ENCODE measurements at regions not wholly inside any gene's neighbourhood (a gene's known extent, or its start where the extent isn't known, plus 50 kb on each side); places are given as distances from the start of the nearest gene placed in this dataset.
"Not testable (repeated sequence)": the region's sequence is repeated elsewhere in the genome, so short reads cannot be mapped to it uniquely, and the experiment has no call there.

GRCh38 chr1:60876952-60877351 lies 205.4 kb upstream of the NFIA start:
- no CpG with 5 or more reads among the region's 1 CpG for WGBS, 2 donors (ENCODE audit: extremely low coverage in 2 of 2, insufficient read length in 2 of 2, insufficient replicate concordance in 1 of 2)

GRCh38 chr1:60875138-60875537 lies 207.2 kb upstream of the NFIA start:
- no peak for DNase-seq (ENCODE audit: low spot score)
- WGBS, 2 donors (ENCODE audit: extremely low coverage in 2 of 2, insufficient read length in 2 of 2, insufficient replicate concordance in 1 of 2): no CpG with 5 or more reads among the region's 1 CpG
- Histone ChIP-seq H3K4me3 (ENCODE audit: low read length in 2 of 2) (no peak overlapping the region), H3K27ac (replicated peaks; ENCODE audit: low read length) (no peak overlapping the region), H3K9ac (ENCODE audit: low read depth, low read length, poor library complexity) (no peak overlapping the region), H2AFZ (ENCODE audit: low read length) (no peak overlapping the region), H3K36me3 (replicated peaks in 1 of 2; ENCODE audit: control insufficient read depth in 2 of 2, insufficient read depth in 2 of 2, low read length in 2 of 2) (no peaks in the 10 kb centered on the region), H3K4ac (ENCODE audit: low read length) (no peak overlapping the region), H3K18ac (ENCODE audit: low read length) (no peak overlapping the region), H2BK120ac (ENCODE audit: low read depth, low read length) (no peak overlapping the region), H2BK15ac (ENCODE audit: low read length) (no peak overlapping the region), H3K9me3 (replicated peaks in 1 of 2; ENCODE audit: control insufficient read depth in 2 of 2, insufficient read depth in 1 of 2, low read depth in 1 of 2, low read length in 2 of 2) (no peaks in the 10 kb centered on the region), H2BK5ac (ENCODE audit: low read length) (no peak overlapping the region), H2BK12ac (ENCODE audit: low read length) (no peak overlapping the region), H3K79me1 (ENCODE audit: low read depth, low read length) (no peaks in the 10 kb centered on the region), H3K23ac (ENCODE audit: low read depth, low read length, poor library complexity) (no peak overlapping the region), H3K27me3 (ENCODE audit: control insufficient read depth in 3 of 3, insufficient read depth in 3 of 3, low read depth in 1 of 3, low read length in 3 of 3) (no peaks in the 10 kb centered on the region), H3K14ac (ENCODE audit: low read length) (no peak overlapping the region), H4K91ac (ENCODE audit: low read depth, low read length, poor library complexity) (no peak overlapping the region), H2AK5ac (ENCODE audit: low read depth, low read length) (no peak overlapping the region), H3K4me2 (ENCODE audit: insufficient read depth, low read length, poor library complexity, severe bottlenecking) (no peak overlapping the region), H3K4me1 (ENCODE audit: control insufficient read depth in 2 of 2, insufficient read depth in 1 of 2, low read depth in 1 of 2, low read length in 2 of 2) (peaks cover 0 to 1% of the 10 kb centered on the region in 2 donors), H4K8ac (ENCODE audit: low read depth, low read length) (no peak overlapping the region)

More at GRCh38 chr1:60876952-60877351, 205.4 kb upstream of the NFIA start:
- Histone ChIP-seq H4K91ac (ENCODE audit: low read depth, low read length, poor library complexity) (no peak overlapping the region), H2BK12ac (ENCODE audit: low read length) (no peak overlapping the region), H3K18ac (ENCODE audit: low read length) (no peak overlapping the region), H2AK5ac (ENCODE audit: low read depth, low read length) (no peak overlapping the region), H3K9me3 (replicated peaks in 1 of 2; ENCODE audit: control insufficient read depth in 2 of 2, insufficient read depth in 1 of 2, low read depth in 1 of 2, low read length in 2 of 2) (no peaks in the 10 kb centered on the region), H3K4ac (ENCODE audit: low read length) (no peak overlapping the region), H3K36me3 (replicated peaks in 1 of 2; ENCODE audit: control insufficient read depth in 2 of 2, insufficient read depth in 2 of 2, low read length in 2 of 2) (no peaks in the 10 kb centered on the region), H3K4me3 (ENCODE audit: low read length in 2 of 2) (no peak overlapping the region), H2BK5ac (ENCODE audit: low read length) (no peak overlapping the region), H3K23ac (ENCODE audit: low read depth, low read length, poor library complexity) (no peak overlapping the region), H3K4me1 (ENCODE audit: control insufficient read depth in 2 of 2, insufficient read depth in 1 of 2, low read depth in 1 of 2, low read length in 2 of 2) (peaks cover 0 to 1% of the 10 kb centered on the region in 2 donors), H2AFZ (ENCODE audit: low read length) (no peak overlapping the region), H3K9ac (ENCODE audit: low read depth, low read length, poor library complexity) (no peak overlapping the region), H3K14ac (ENCODE audit: low read length) (no peak overlapping the region), H3K27me3 (ENCODE audit: control insufficient read depth in 3 of 3, insufficient read depth in 3 of 3, low read depth in 1 of 3, low read length in 3 of 3) (no peaks in the 10 kb centered on the region), H4K8ac (ENCODE audit: low read depth, low read length) (no peak overlapping the region), H3K4me2 (ENCODE audit: insufficient read depth, low read length, poor library complexity, severe bottlenecking) (no peak overlapping the region), H3K79me1 (ENCODE audit: low read depth, low read length) (no peaks in the 10 kb centered on the region), H2BK120ac (ENCODE audit: low read depth, low read length) (no peak overlapping the region), H3K27ac (replicated peaks; ENCODE audit: low read length) (no peak overlapping the region), H2BK15ac (ENCODE audit: low read length) (no peak overlapping the region)
- no peak for DNase-seq (ENCODE audit: low spot score)

GRCh38 chr1:60874718-60875117 lies 207.6 kb upstream of the NFIA start:
- no peak for DNase-seq (ENCODE audit: low spot score)
- no peak overlapping the region for H3K4me2 ChIP-seq (ENCODE audit: insufficient read depth, low read length, poor library complexity, severe bottlenecking)

GRCh38 chr1:60873396-60873795 lies 209.0 kb upstream of the NFIA start:
- H2BK12ac ChIP-seq (ENCODE audit: low read length); H3K18ac ChIP-seq (ENCODE audit: low read length); DNase-seq (ENCODE audit: low spot score); H3K36me3 ChIP-seq (replicated peaks in 1 of 2; ENCODE audit: control insufficient read depth in 2 of 2, insufficient read depth in 2 of 2, low read length in 2 of 2); H2AK5ac ChIP-seq (ENCODE audit: low read depth, low read length); H3K4me2 ChIP-seq (ENCODE audit: insufficient read depth, low read length, poor library complexity, severe bottlenecking); H3K9ac ChIP-seq (ENCODE audit: low read depth, low read length, poor library complexity); H3K27ac ChIP-seq (replicated peaks; ENCODE audit: low read length); H3K79me1 ChIP-seq (ENCODE audit: low read depth, low read length); H3K23ac ChIP-seq (ENCODE audit: low read depth, low read length, poor library complexity); H4K91ac ChIP-seq (ENCODE audit: low read depth, low read length, poor library complexity); H3K4me3 ChIP-seq (ENCODE audit: low read length in 2 of 2); H2AFZ ChIP-seq (ENCODE audit: low read length); H2BK15ac ChIP-seq (ENCODE audit: low read length); H4K8ac ChIP-seq (ENCODE audit: low read depth, low read length); H3K27me3 ChIP-seq (ENCODE audit: control insufficient read depth in 3 of 3, insufficient read depth in 3 of 3, low read depth in 1 of 3, low read length in 3 of 3); H3K4me1 ChIP-seq (ENCODE audit: control insufficient read depth in 2 of 2, insufficient read depth in 1 of 2, low read depth in 1 of 2, low read length in 2 of 2); H3K9me3 ChIP-seq (replicated peaks in 1 of 2; ENCODE audit: control insufficient read depth in 2 of 2, insufficient read depth in 1 of 2, low read depth in 1 of 2, low read length in 2 of 2); H3K14ac ChIP-seq (ENCODE audit: low read length); H3K4ac ChIP-seq (ENCODE audit: low read length); H2BK5ac ChIP-seq (ENCODE audit: low read length); H2BK120ac ChIP-seq (ENCODE audit: low read depth, low read length): not testable (repeated sequence)
- WGBS, 2 donors (ENCODE audit: extremely low coverage in 2 of 2, insufficient read length in 2 of 2, insufficient replicate concordance in 1 of 2): no CpG with 5 or more reads among the region's 18 CpGs

More at GRCh38 chr1:60874718-60875117, 207.6 kb upstream of the NFIA start:
- Histone ChIP-seq H3K14ac (ENCODE audit: low read length) (no peak overlapping the region), H3K79me1 (ENCODE audit: low read depth, low read length) (no peaks in the 10 kb centered on the region), H3K4me3 (ENCODE audit: low read length in 2 of 2) (no peak overlapping the region), H3K9ac (ENCODE audit: low read depth, low read length, poor library complexity) (no peak overlapping the region), H3K27me3 (ENCODE audit: control insufficient read depth in 3 of 3, insufficient read depth in 3 of 3, low read depth in 1 of 3, low read length in 3 of 3) (no peaks in the 10 kb centered on the region), H4K91ac (ENCODE audit: low read depth, low read length, poor library complexity) (no peak overlapping the region), H2AFZ (ENCODE audit: low read length) (no peak overlapping the region), H2AK5ac (ENCODE audit: low read depth, low read length) (no peak overlapping the region), H2BK15ac (ENCODE audit: low read length) (no peak overlapping the region), H2BK120ac (ENCODE audit: low read depth, low read length) (no peak overlapping the region), H3K9me3 (replicated peaks in 1 of 2; ENCODE audit: control insufficient read depth in 2 of 2, insufficient read depth in 1 of 2, low read depth in 1 of 2, low read length in 2 of 2) (no peaks in the 10 kb centered on the region), H3K23ac (ENCODE audit: low read depth, low read length, poor library complexity) (no peak overlapping the region), H2BK5ac (ENCODE audit: low read length) (no peak overlapping the region), H3K4me1 (ENCODE audit: control insufficient read depth in 2 of 2, insufficient read depth in 1 of 2, low read depth in 1 of 2, low read length in 2 of 2) (peaks cover 0 to 1% of the 10 kb centered on the region in 2 donors), H4K8ac (ENCODE audit: low read depth, low read length) (no peak overlapping the region), H2BK12ac (ENCODE audit: low read length) (no peak overlapping the region), H3K36me3 (replicated peaks in 1 of 2; ENCODE audit: control insufficient read depth in 2 of 2, insufficient read depth in 2 of 2, low read length in 2 of 2) (no peaks in the 10 kb centered on the region), H3K4ac (ENCODE audit: low read length) (no peak overlapping the region), H3K27ac (replicated peaks; ENCODE audit: low read length) (no peak overlapping the region), H3K18ac (ENCODE audit: low read length) (no peak overlapping the region)
- WGBS, 2 donors (ENCODE audit: extremely low coverage in 2 of 2, insufficient read length in 2 of 2, insufficient replicate concordance in 1 of 2): no CpG with 5 or more reads among the region's 4 CpGs
